GM21367 (cell line): ENCODE measurements at regions not wholly inside any gene's neighbourhood (a gene's known extent, or its start where the extent isn't known, plus 50 kb on each side); places are given as distances from the start of the nearest gene placed in this dataset.

ENCODE experiments used
- ATAC-seq: cut with Tn5 transposase; IDR thresholded peaks from one replicate; pipeline ENCODE4 v1.9.1; 2021; ENCODE audit not compliant: unreplicated experiment

DNA sequence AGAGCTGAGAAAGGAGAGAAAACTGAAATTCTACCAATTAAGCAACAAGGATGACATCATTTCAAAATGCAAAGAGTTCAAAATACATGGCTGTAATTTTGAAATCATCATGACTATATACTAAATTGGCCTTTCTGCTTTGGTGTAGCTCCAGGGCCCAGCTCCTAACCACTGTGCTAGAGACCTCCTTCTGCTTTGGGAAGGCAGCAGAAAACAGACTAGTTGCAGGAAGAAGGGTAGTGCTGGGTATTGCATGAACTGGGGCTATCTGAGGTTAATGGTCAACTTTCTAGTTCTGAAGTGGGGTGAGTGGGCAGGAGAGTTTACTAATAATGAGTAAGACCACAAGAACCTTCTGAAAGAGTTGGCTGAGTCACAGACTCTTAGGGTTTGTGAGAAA is 66.2 kb downstream of the PTGER2 start:
- peak; percentile 89 for ATAC-seq
